HUES64 (cell line): ENCODE measurements at regions not wholly inside any gene's neighbourhood (a gene's known extent, or its start where the extent isn't known, plus 50 kb on each side); places are given as distances from the start of the nearest gene placed in this dataset.
A peak's percentile ranks its signal among the peaks of the same experiment; 100 is the strongest.

Source experiments
- H3K27ac ChIP-seq: 2 replicates; pipeline ENCODE4 v1.7.0; 2013; ENCODE audit warnings: low read depth, low read length, inconsistent platforms
- H3K27me3 ChIP-seq: 2 replicates; pipeline ENCODE4 v1.6.1; 2013; ENCODE audit warnings: mild to moderate bottlenecking, low read length; ENCODE audit not compliant: insufficient read depth
- H3K36me3 ChIP-seq: 2 replicates; pipeline ENCODE4 v1.6.1; 2013; ENCODE audit warnings: mild to moderate bottlenecking, low read length; ENCODE audit not compliant: insufficient read depth
- H3K4me1 ChIP-seq: 2 replicates; pipeline ENCODE4 v1.6.1; 2013; ENCODE audit warnings: mild to moderate bottlenecking, low read length, moderate library complexity; ENCODE audit not compliant: insufficient read depth
- H3K4me3 ChIP-seq: 2 replicates; pipeline ENCODE4 v1.5.1; 2013; ENCODE audit warnings: mild to moderate bottlenecking, low read length, moderate library complexity
- H3K9ac ChIP-seq: 2 replicates; pipeline ENCODE4 v1.6.1; 2013; ENCODE audit warnings: mild to moderate bottlenecking, low read depth, low read length
- H3K9me3 ChIP-seq: 2 replicates; pipeline ENCODE4 v1.6.1; 2013; ENCODE audit warnings: low read depth, low read length; ENCODE audit not compliant: insufficient read depth
- WGBS: fragments of 150-250, 120-280 bp; methylation state at CpG from one replicate; pipeline ENCODE4 v1.1.7; 2013; ENCODE audit warnings: missing lambda C conversion rate; 5-methylcytosine and 5-hydroxymethylcytosine counted together

- no peak overlapping the region for H3K4me3 ChIP-seq
- H3K27me3 ChIP-seq: no peaks in the 10 kb centered on the region
- no peak overlapping the region for H3K27ac ChIP-seq
- 93% methylated on average over 2 of the region's 2 CpGs for WGBS
- no peaks in the 10 kb centered on the region for H3K4me1 ChIP-seq
- H3K9ac ChIP-seq: no peak overlapping the region
- no peaks in the 10 kb centered on the region for H3K9me3 ChIP-seq
- no peaks in the 10 kb centered on the region for H3K36me3 ChIP-seq
Measured at GRCh38 chr20:17109307-17109706, 117.5 kb upstream of the PCSK2 start.

DNA sequence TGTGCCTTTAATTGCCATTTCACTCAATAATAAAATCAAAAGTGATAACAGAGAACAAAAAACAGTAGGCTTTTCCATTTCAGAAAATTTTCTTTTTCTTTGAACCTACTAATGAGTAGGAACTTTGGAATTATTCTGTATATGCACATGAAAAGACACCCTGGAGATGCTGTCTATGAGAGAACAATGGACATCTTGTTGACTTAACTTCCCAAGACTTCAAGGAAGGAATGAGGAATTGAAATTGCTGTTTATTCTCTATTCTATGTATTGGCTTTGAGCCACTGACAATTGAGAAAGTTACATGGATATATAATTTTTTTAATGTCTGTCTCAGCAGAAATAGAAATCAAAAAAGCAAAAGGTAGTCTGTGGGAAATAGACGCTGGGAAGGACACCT, 98.6 kb upstream of the PCSK2 start:
- 93% methylated on average over 1 of the region's 1 CpG for WGBS
- no peak overlapping the region for H3K27ac ChIP-seq
- no peak overlapping the region for H3K4me3 ChIP-seq
- H3K4me1 ChIP-seq: peaks cover 10% of the 10 kb centered on the region
- H3K9ac ChIP-seq: no peak overlapping the region
- no peaks in the 10 kb centered on the region for H3K9me3 ChIP-seq
- no peaks in the 10 kb centered on the region for H3K27me3 ChIP-seq
- no peaks in the 10 kb centered on the region for H3K36me3 ChIP-seq

DNA sequence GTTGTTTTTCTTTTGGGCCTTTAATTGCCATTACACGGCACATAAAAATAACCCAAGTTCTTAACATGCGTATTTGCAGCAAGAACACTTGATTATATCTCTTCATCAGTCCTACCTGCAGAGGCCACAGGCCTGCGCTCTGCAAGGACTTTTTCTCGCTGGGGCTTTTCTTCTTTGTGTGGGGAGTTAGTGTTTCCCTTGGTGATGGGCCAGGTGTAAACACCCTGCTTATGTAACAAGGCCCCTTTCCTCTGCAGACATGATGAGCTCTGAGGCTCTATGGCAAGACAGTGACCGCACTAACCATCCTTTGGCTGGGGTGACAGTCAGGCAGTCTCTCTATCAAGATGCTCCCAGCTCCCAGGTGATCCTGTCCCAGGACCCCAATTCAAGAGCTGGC, 97.8 kb upstream of the PCSK2 start:
- Histone ChIP-seq H3K9ac (0 out of 2 replicates have a peak overlapping the region, but pooled peaks have one; percentile 2), H3K27me3 (no peaks in the 10 kb centered on the region), H3K4me3 (no peak overlapping the region), H3K9me3 (no peaks in the 10 kb centered on the region), H3K27ac (no peak overlapping the region), H3K36me3 (no peaks in the 10 kb centered on the region), H3K4me1 (peaks cover 10% of the 10 kb centered on the region)
- WGBS: 95% methylated on average over 5 of the region's 5 CpGs

GRCh38 chr20:17137692-17138091, 89.1 kb upstream of the PCSK2 start:
- WGBS: 94% methylated on average over 3 of the region's 3 CpGs
- Histone ChIP-seq H3K36me3 (no peaks in the 10 kb centered on the region), H3K4me1 (no peaks in the 10 kb centered on the region), H3K27me3 (no peaks in the 10 kb centered on the region), H3K27ac (no peak overlapping the region), H3K9ac (no peak overlapping the region), H3K9me3 (no peaks in the 10 kb centered on the region), H3K4me3 (no peak overlapping the region)

- 94% methylated on average over 5 of the region's 5 CpGs for WGBS
- Histone ChIP-seq H3K4me3 (no peak overlapping the region), H3K4me1 (no peaks in the 10 kb centered on the region), H3K9me3 (no peaks in the 10 kb centered on the region), H3K27me3 (no peaks in the 10 kb centered on the region), H3K27ac (no peak overlapping the region), H3K9ac (no peak overlapping the region), H3K36me3 (no peaks in the 10 kb centered on the region)
Measured at GRCh38 chr20:17138237-17138636, 88.6 kb upstream of the PCSK2 start.

- no peaks in the 10 kb centered on the region for H3K36me3 ChIP-seq
- WGBS: 96% methylated on average over 3 of the region's 3 CpGs
- H3K4me3 ChIP-seq: no peak overlapping the region
- no peaks in the 10 kb centered on the region for H3K27me3 ChIP-seq
- no peaks in the 10 kb centered on the region for H3K4me1 ChIP-seq
- H3K9me3 ChIP-seq: no peaks in the 10 kb centered on the region
- no peak overlapping the region for H3K27ac ChIP-seq
- no peak overlapping the region for H3K9ac ChIP-seq
Measured at GRCh38 chr20:17140894-17141293, 85.9 kb upstream of the PCSK2 start.

DNA sequence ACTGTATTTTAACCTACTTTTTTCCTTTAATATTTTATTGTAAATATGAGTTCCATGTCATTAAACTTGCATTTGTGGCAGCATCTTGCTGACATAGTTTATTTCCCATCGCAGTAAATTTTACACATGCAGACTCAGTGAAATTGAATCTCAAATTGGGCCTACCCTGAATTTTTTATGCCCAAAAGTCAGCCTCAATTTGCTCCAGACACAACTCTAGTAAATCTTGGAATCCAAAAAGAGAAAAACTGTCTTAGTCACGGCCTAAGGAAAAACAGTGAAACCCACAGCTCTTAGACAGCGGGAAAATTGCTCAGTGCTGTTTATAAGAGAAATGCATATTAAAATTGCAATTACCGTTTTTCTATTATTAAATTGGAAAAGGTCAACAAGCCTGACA, 85.3 kb upstream of the PCSK2 start:
- Histone ChIP-seq H3K4me3 (no peak overlapping the region), H3K27ac (no peak overlapping the region), H3K4me1 (no peaks in the 10 kb centered on the region), H3K9ac (no peak overlapping the region), H3K27me3 (no peaks in the 10 kb centered on the region), H3K9me3 (no peaks in the 10 kb centered on the region), H3K36me3 (no peaks in the 10 kb centered on the region)
- 94% methylated on average over 4 of the region's 4 CpGs for WGBS

GRCh38 chr20:17142666-17143065, 84.2 kb upstream of the PCSK2 start:
- Histone ChIP-seq H3K4me3 (no peak overlapping the region), H3K9ac (no peak overlapping the region), H3K36me3 (no peaks in the 10 kb centered on the region), H3K27ac (no peak overlapping the region), H3K27me3 (no peaks in the 10 kb centered on the region), H3K9me3 (no peaks in the 10 kb centered on the region), H3K4me1 (no peaks in the 10 kb centered on the region)
- over 99% methylated on average over 3 of the region's 3 CpGs for WGBS

- 100% methylated on average over 1 of the region's 1 CpG for WGBS
- no peaks in the 10 kb centered on the region for H3K9me3 ChIP-seq
- H3K36me3 ChIP-seq: no peaks in the 10 kb centered on the region
- H3K27ac ChIP-seq: no peak overlapping the region
- no peaks in the 10 kb centered on the region for H3K4me1 ChIP-seq
- no peak overlapping the region for H3K9ac ChIP-seq
- H3K27me3 ChIP-seq: no peaks in the 10 kb centered on the region
- H3K4me3 ChIP-seq: no peak overlapping the region
Measured at GRCh38 chr20:17150858-17151257, 76.0 kb upstream of the PCSK2 start.

- WGBS: 92% methylated on average over 6 of the region's 6 CpGs
- Histone ChIP-seq H3K4me3 (no peak overlapping the region), H3K27me3 (no peaks in the 10 kb centered on the region), H3K36me3 (no peaks in the 10 kb centered on the region), H3K4me1 (no peaks in the 10 kb centered on the region), H3K9me3 (no peaks in the 10 kb centered on the region), H3K27ac (no peak overlapping the region), H3K9ac (no peak overlapping the region)
Measured at GRCh38 chr20:17155401-17155800, 71.4 kb upstream of the PCSK2 start.

GRCh38 chr20:17158701-17159100, 68.1 kb upstream of the PCSK2 start:
- Histone ChIP-seq H3K4me3 (no peak overlapping the region), H3K9me3 (no peaks in the 10 kb centered on the region), H3K27ac (no peak overlapping the region), H3K4me1 (no peaks in the 10 kb centered on the region), H3K27me3 (no peaks in the 10 kb centered on the region), H3K9ac (no peak overlapping the region), H3K36me3 (no peaks in the 10 kb centered on the region)
- WGBS: 87% methylated on average over 2 of the region's 2 CpGs

- H3K36me3 ChIP-seq: no peaks in the 10 kb centered on the region
- H3K9ac ChIP-seq: no peak overlapping the region
- 85% methylated on average over 6 of the region's 6 CpGs for WGBS
- no peaks in the 10 kb centered on the region for H3K4me1 ChIP-seq
- no peaks in the 10 kb centered on the region for H3K27me3 ChIP-seq
- H3K4me3 ChIP-seq: no peak overlapping the region
- no peak overlapping the region for H3K27ac ChIP-seq
- H3K9me3 ChIP-seq: no peaks in the 10 kb centered on the region
Measured at GRCh38 chr20:17161673-17162481, 65.0 kb upstream of the PCSK2 start.
